ENCODE measurements at regions not wholly inside any gene's neighbourhood (a gene's known extent, or its start where the extent isn't known, plus 50 kb on each side); places are given as distances from the start of the nearest gene placed in this dataset.

DNA sequence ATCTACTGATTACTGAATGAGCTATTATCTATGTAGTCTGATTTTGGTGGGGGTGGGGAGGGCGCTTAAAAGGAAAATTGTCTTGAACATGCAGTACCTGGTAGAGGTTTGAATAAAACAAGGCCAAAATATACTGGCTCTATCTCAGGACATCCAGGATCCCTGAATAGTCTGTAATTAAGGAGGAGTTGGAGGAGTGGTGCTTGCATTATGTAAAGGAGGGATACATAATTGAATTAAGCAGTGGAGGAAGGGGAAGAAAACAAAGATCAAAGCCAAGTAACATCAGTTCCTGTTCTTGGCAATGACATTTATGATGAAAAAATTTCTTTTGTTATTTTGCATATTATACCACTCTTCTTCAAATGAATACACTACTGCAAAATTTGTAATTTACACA lies 539.4 kb upstream of the ZEB2 start:
- no peak for DNase-seq

- DNase-seq, result no peak
Measured at GRCh38 chr2:145058457-145058856, 538.5 kb upstream of the ZEB2 start.

DNA sequence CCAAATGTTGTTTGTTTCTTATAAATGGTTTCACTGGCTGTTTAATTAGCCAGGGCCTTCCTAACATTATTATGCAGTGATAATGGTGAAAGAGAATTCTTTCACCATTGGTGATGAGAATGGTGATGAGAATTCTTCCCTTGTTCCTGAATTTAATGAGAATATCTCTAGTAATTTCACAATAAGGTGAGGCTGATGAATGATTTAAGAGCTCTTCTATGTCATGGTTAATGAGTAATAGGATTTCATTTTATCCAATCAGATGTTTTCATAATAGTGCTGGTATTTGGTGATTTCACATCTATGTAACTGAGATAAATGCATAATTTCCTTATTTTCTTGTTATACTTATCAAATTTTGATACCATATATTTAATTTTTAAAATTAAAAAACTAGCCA lies 535.7 kb upstream of the ZEB2 start:
- DNase-seq, result no peak

GRCh38 chr2:145050134-145050533 lies 530.2 kb upstream of the ZEB2 start:
- no peak for DNase-seq

- no peak for DNase-seq
Measured at GRCh38 chr2:145049475-145049874, 529.6 kb upstream of the ZEB2 start.

DNA sequence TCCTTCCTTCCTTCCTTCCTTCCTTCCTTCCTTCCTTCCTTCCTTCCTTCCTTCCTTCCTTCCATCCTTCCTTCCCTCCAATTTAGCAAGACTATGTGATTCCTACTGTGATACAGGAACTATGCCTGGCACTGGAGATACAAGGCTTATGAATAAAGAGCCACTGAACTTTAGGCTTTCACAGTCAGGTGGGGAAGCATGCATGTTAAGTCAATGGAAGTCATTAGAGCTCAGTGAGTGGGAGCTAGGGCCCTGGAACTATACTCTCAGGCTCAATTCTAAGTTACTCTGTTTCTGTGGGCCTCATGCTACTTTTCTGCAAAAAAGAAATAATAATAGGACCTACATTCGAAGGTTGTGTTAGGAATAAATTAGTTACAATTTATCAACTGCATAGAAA lies 527.6 kb upstream of the ZEB2 start:
- no peak for DNase-seq

- no peak for DNase-seq
Measured at GRCh38 chr2:145044491-145044890, 524.6 kb upstream of the ZEB2 start.

GRCh38 chr2:145043399-145043834 lies 523.5 kb upstream of the ZEB2 start:
- no peak for DNase-seq

DNA sequence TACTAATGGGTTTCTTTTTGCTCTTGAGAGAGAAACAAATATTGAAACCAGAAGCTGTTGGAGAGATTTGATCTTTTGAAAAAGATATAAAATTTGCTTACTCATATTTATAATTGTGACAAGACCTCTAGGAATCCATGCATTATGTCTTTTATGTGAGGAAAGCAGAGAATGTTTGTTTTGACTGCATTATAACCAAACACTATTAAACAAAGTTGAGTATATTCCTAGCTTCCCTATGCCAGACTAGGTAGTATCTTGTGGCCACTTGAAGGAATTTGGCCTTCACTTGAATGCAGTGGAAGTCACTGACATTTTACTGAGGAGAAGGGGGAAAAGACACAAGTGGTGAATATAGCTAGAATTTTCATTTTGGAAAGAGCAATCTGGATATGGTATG lies 521.8 kb upstream of the ZEB2 start:
- no peak for DNase-seq

GRCh38 chr2:145040433-145040832 lies 520.5 kb upstream of the ZEB2 start:
- no peak for DNase-seq

- DNase-seq, result no peak
Measured at GRCh38 chr2:145038041-145038525, 518.2 kb upstream of the ZEB2 start.

GRCh38 chr2:145036421-145037011 lies 516.6 kb upstream of the ZEB2 start:
- peak; percentile 50 for DNase-seq

DNA sequence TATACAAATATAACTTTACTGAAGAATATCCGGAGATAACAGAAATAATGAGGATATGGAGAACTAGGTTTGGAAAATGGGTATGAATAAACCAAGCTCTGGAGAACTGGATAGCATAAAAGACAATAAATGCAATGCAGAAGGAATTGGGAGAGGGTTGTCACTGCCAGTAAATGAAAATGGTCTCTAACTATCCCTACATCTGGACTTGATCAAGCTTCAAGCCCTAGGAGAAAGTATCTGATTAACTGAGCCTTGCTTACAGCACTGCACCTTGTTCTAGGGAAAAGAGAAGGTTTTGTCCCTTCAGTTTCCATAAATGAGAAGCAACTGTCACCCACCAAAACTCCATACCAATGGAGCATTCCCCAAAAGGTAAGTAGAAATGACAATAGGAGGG lies 514.6 kb upstream of the ZEB2 start:
- DNase-seq, result no peak

GRCh38 chr2:145033438-145033837 lies 513.5 kb upstream of the ZEB2 start:
- DNase-seq, result no peak

- no peak for DNase-seq
Measured at GRCh38 chr2:145032791-145033190, 512.9 kb upstream of the ZEB2 start.

DNA sequence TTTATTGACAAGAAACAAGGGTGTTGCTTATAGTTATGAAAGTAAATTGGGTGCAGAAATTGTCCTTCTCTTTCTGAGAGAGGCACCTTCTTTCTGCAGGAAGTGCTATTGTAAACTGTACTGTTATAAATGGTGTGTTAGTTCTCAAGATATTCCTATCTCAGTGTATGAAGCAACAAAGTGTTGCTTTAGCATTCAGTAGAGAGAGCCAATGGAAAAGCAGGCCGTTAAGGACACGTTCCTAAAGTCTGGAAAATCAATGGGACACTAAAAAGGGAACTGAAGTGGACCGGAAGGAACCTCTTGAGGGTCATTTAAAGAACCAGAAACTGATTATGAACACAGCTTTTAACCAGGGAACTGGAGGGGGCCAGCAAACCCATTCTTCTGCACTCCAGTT lies 510.0 kb upstream of the ZEB2 start:
- DNase-seq, result no peak

DNA sequence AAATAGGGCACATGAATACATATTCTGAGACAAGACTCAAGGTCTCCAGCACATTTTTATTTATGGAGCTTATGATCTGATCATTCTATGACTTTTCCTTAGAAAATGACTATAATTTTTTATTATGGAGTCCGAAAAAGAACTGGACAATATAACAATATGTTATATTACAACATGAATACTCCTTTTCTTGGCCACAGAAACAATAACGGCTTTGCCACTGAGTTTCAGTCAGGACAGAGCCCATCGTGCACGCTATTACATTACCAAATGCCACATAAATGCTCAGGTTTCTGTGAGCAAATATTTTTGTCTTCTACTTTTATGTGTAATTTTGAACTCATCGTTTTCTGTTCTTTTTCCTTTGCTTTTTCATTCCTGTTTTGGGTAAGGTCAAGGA lies 509.2 kb upstream of the ZEB2 start:
- no peak for DNase-seq

DNA sequence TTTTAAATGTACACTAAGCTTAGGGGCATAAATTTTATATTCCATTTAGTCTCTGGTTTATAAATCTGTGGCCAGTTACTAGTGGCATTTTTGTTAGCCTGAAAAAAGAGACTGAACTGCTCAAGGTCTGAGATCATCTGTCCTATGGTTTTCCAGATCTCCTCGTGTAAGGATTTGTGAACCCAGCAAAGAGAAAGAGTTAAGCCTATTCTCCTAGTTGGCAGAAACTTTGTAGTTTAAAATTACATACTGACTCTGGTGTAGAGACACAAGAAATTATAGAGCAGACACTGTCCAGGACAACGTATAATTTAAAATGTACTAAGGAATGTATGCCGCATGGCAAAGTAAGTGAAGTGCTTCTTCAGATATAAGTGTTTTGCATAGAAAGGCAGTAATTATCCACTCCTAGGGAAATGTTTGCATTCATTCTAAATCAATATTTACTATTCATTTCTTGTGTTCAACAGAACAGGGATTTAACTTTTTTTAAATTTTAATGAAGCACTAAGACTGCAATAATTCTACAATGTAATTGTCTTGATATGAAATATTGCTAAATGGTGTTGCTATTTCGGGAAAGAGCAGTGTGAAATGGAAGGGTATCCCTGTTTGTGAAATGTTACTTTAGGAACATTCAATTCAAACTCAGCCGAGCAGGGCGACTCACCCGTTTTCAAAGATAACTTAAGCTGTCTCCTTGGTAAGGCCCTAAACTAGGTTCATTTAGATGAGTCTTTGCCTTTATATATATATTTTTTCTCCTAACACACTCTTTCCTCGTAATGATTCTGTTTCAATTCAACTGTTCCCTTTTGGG lies 508.4 kb upstream of the ZEB2 start:
- DNase-seq, result no peak

DNA sequence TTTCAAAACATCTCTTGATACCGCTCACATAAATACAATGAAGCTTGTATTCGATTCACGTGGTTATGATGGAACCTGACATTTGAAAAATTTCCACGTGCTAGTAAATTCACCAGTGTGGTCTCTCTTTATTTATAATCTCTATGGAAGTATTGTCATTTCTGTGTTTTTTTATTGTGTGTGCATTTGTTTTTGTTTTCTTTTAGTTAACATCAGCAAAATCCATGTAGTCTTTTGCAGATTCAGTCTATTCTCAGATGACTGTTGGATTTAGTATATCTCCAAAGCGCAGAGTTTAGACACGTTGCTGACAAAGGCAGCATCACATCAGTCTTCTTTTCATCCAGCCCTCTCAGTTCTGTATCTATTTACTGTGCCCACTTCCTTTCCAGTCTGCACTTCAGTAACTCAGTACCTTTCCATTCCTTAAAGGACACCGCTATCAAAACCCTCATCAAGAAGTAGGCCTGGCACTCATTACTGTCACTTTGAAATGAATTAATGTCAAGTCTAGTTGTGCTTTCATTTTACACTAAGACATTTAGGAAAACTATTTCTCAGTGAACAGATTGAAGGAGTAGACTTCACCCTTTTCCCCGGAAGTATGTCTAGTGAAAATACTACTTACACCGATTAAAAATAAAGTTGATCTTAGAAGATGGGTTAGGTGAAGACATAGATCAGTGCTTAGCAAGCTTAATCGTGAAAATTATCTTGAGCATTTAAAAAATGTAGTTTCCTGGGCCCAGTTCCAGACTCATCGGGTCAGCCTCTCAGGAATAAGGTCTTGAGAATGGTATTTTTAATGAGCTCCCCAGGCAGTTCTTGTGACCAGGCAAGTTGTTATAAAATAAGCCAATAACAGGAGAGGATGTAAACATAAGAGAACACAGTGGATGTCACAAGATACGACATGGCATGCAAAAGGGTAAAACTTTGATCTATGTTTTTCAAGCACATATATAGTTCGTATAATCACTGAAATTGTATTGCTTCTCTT lies 506.8 kb upstream of the ZEB2 start:
- peak; percentile 65 for DNase-seq

GRCh38 chr2:145025382-145025781 lies 505.5 kb upstream of the ZEB2 start:
- DNase-seq, result no peak

DNA sequence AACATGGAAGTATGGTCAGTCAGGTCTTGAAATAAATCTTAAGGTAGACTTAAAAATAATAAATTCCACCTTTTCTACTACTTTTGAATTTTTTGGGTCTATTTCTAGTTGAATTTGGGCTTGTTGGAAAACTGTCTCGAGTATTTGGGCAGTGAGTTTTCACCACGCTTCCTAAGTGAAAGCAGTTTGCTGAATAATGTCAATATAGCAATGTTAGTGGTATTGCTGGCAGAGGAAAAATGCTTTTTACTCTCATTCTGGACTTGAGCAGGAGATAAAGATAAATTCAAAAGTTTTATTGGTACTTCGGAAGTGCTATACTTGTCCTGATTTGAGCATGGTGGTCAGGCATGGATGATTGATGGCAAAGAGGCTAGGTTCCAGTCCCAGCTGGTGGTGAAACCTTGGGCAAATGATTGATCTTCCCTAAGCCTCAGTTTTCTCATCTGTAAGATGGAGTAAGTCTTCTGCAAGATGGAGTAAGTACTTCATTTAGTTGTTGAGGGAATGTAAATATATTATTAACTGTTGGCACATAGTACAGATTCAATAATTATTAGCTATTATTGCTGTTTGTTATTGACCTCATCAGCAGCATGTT lies 503.5 kb upstream of the ZEB2 start:
- no peak for DNase-seq

- DNase-seq, result peak; percentile 92
Measured at GRCh38 chr2:145022666-145023333, 502.9 kb upstream of the ZEB2 start.
